ENCODE measurements at regions not wholly inside any gene's neighbourhood (a gene's known extent, or its start where the extent isn't known, plus 50 kb on each side); places are given as distances from the start of the nearest gene placed in this dataset.

DNA sequence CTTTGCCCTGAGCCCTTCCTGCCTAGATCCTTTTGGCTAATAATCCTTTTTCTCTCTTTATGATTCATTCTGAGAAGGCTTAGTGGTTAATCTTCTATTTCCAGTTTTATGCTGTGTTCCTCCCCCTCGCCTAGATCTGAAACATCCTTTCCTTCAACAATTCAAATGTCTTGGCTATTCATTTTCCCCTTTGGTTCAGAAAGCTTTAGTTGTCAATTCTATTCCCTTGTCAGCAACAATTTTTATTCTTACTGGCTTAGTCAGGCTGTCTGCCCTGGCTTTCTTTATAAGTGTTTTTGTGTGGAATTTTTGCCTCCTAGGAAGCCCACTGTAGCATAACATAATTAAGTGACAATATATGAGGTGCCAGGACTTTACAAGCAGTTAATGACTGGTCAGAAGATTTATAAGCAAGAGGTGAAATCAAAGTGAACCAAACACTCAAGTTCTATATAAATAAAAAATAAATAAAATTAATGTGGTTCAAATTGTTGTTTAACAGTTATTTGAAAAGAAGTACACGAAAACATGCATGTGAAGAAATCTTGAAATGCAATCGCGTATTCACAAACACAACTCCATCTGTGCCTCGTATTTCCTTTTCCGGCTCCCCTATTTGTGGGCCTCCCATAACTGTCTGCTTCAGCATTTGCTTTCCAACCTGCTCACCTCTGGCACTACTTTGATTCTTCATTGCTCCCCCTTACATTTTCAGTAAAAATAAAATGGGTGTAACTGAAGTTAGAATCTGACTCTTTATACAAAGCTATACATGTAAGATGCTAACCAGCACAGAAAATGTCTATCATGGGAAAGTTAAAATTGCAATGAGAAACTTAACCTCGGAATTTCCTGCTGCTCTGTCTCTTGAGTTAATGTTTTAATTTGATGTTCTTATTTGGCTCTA, 235.4 kb downstream of the SPRY1 start:
- TF ChIP-seq POLR2AphosphoS5 (IDR thresholded peaks at IDR 0.05): no peak
- TF ChIP-seq EP300 (IDR thresholded peaks at IDR 0.05): no peak
- TF ChIP-seq, protein P1, sequence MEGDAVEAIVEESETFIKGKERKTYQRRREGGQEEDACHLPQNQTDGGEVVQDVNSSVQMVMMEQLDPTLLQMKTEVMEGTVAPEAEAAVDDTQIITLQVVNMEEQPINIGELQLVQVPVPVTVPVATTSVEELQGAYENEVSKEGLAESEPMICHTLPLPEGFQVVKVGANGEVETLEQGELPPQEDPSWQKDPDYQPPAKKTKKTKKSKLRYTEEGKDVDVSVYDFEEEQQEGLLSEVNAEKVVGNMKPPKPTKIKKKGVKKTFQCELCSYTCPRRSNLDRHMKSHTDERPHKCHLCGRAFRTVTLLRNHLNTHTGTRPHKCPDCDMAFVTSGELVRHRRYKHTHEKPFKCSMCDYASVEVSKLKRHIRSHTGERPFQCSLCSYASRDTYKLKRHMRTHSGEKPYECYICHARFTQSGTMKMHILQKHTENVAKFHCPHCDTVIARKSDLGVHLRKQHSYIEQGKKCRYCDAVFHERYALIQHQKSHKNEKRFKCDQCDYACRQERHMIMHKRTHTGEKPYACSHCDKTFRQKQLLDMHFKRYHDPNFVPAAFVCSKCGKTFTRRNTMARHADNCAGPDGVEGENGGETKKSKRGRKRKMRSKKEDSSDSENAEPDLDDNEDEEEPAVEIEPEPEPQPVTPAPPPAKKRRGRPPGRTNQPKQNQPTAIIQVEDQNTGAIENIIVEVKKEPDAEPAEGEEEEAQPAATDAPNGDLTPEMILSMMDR (IDR thresholded peaks at IDR 0.05): no peak
- no peak for TF ChIP-seq POLR2A (IDR thresholded peaks at IDR 0.05)
- no peak overlapping the region for H3K27ac ChIP-seq
- H3K4me3 ChIP-seq: no peak overlapping the region
- 64 to 68% methylated on average over 7 of the region's 7 CpGs for WGBS, 2 donors
- ATAC-seq (ENCODE audit: low FRiP score in 2 of 2) (no peak), DNase-seq (no peak)
- H3K36me3 ChIP-seq: no peaks in the 10 kb centered on the region
- H3K4me1 ChIP-seq: no peaks in the 10 kb centered on the region
- peaks cover 0 to 3% (median 0%) of the 10 kb centered on the region in 4 donors for H3K9me3 ChIP-seq
- H3K27me3 ChIP-seq: no peaks in the 10 kb centered on the region

DNA sequence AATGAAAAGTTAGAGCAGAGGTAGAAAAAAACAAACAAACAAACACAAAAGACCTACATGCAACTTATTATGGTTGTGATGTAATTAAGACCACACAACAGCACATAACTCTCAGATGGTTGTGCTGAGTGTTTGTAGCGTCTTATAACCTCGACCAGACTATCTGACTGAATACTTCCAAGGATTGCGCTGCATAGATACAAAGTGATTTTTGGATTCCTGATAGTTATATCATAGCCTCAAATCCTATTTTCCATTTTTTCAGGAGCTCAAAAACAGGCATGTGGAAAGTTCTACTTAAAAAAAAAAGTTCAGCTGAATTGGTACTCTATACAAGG, 236.1 kb downstream of the SPRY1 start:
- TF ChIP-seq, protein P1 (IDR thresholded peaks at IDR 0.05): no peak
- TF ChIP-seq POLR2A (IDR thresholded peaks at IDR 0.05) (no peak), POLR2AphosphoS5 (IDR thresholded peaks at IDR 0.05) (no peak), EP300 (IDR thresholded peaks at IDR 0.05) (no peak)
- no peak overlapping the region for H3K4me3 ChIP-seq
- H3K9me3 ChIP-seq: peaks cover 0 to 3% (median 0%) of the 10 kb centered on the region in 4 donors
- no peaks in the 10 kb centered on the region for H3K36me3 ChIP-seq
- DNase-seq (no peak), ATAC-seq (ENCODE audit: low FRiP score in 2 of 2) (no peak)
- no peak overlapping the region for H3K27ac ChIP-seq
- no peaks in the 10 kb centered on the region for H3K27me3 ChIP-seq
- no peaks in the 10 kb centered on the region for H3K4me1 ChIP-seq
- 85 to 89% methylated on average over 3 of the region's 3 CpGs for WGBS, 2 donors

DNA sequence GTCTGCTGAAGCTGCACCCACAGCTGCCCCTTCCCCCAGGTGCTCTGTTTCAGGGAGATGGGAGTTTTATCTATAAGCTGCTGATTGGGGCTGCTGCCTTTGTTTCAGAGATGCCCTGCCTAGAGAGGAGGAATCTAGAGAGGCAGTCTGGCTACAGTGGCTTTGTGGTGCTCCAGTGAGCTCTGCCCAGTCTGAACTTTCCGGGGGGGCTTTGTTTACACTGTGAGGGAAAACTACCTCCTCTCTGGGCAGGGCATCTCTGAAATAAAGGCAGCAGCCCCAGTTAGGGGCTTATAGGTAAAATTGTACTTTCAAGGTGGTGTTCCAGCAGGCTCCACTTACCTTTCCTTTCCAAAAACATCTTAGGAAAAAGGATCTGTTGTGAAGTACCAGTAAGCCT, 242.2 kb downstream of the SPRY1 start:
- 59% methylated on average over 1 of the region's 1 CpG; no CpG with 5 or more reads in 1 of the 2 donors for WGBS, 2 donors
- Histone ChIP-seq H3K9me3 (peaks cover 0 to 3% (median 0%) of the 10 kb centered on the region in 4 donors), H3K27ac (no peak overlapping the region), H3K4me3 (no peak overlapping the region), H3K27me3 (no peaks in the 10 kb centered on the region), H3K36me3 (no peaks in the 10 kb centered on the region), H3K4me1 (no peaks in the 10 kb centered on the region)
- DNase-seq: no peak
- TF ChIP-seq, protein P1 (IDR thresholded peaks at IDR 0.05): no peak
- TF ChIP-seq POLR2AphosphoS5 (IDR thresholded peaks at IDR 0.05) (no peak), EP300 (IDR thresholded peaks at IDR 0.05) (no peak), POLR2A (IDR thresholded peaks at IDR 0.05) (no peak)
- ATAC-seq (ENCODE audit: low FRiP score in 2 of 2): no peak

DNA sequence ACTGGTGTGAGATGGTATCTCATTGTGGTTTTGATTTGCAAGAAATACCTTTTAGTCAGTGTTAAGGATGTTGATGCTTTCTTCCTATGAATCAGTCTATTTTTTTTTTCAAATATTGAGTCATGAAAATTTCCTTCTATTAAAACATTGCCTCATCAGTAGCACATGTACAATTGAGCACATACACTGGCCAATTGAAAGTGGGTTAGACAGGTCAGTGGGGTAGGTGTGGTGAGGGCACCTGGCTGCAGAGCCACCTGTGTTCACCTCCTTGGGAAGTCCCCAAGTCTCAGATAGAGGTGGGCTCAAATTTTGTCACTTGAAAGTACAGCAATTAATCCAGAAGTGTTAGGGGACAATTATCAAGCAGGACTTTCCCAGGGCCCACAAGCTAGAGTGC, 243.7 kb downstream of the SPRY1 start:
- H3K27ac ChIP-seq: no peak overlapping the region
- ATAC-seq (ENCODE audit: low FRiP score in 2 of 2): no peak

More for the DNA sequence above, 243.7 kb downstream of the SPRY1 start:
- TF ChIP-seq POLR2AphosphoS5 (IDR thresholded peaks at IDR 0.05) (no peak), EP300 (IDR thresholded peaks at IDR 0.05) (no peak), POLR2A (IDR thresholded peaks at IDR 0.05) (no peak)
- TF ChIP-seq, protein P1 (IDR thresholded peaks at IDR 0.05): no peak
- H3K27me3 ChIP-seq: no peaks in the 10 kb centered on the region
- DNase-seq: no peak
- H3K4me1 ChIP-seq: no peaks in the 10 kb centered on the region
- no peaks in the 10 kb centered on the region for H3K36me3 ChIP-seq
- no peak overlapping the region for H3K4me3 ChIP-seq
- no peaks in the 10 kb centered on the region for H3K9me3 ChIP-seq

All from upper lobe of left lung (tissue), 6 donors.